ENCODE measurements at regions not wholly inside any gene's neighbourhood (a gene's known extent, or its start where the extent isn't known, plus 50 kb on each side); places are given as distances from the start of the nearest gene placed in this dataset.

DNA sequence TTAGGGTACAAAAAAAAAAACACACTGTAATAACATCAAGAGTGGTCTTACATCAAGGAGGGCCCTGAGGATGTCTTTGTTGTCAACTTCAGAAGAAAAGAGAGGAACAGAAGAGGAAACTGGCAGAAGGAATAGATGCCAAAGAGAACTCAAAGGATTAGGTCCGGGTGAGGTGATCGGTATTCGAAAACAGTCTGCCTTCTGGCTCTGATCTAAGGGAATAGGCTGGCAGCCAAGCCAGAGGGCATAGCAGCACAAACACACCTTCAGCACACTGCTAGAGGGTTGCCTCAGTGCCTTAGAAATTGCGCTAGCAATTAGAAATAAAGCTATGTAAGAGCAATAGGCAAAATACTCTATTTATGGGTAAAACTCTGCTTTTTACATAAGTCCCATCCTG lies 91.4 kb upstream of the TTC29 start:
- no peak overlapping the region for H3K4me3 ChIP-seq (ENCODE audit: low read depth, low read length)
- TF ChIP-seq, protein P1, sequence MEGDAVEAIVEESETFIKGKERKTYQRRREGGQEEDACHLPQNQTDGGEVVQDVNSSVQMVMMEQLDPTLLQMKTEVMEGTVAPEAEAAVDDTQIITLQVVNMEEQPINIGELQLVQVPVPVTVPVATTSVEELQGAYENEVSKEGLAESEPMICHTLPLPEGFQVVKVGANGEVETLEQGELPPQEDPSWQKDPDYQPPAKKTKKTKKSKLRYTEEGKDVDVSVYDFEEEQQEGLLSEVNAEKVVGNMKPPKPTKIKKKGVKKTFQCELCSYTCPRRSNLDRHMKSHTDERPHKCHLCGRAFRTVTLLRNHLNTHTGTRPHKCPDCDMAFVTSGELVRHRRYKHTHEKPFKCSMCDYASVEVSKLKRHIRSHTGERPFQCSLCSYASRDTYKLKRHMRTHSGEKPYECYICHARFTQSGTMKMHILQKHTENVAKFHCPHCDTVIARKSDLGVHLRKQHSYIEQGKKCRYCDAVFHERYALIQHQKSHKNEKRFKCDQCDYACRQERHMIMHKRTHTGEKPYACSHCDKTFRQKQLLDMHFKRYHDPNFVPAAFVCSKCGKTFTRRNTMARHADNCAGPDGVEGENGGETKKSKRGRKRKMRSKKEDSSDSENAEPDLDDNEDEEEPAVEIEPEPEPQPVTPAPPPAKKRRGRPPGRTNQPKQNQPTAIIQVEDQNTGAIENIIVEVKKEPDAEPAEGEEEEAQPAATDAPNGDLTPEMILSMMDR (IDR thresholded peaks at IDR 0.05; ENCODE audit: borderline replicate concordance, insufficient read depth, low read depth, low read length) = no peak

DNA sequence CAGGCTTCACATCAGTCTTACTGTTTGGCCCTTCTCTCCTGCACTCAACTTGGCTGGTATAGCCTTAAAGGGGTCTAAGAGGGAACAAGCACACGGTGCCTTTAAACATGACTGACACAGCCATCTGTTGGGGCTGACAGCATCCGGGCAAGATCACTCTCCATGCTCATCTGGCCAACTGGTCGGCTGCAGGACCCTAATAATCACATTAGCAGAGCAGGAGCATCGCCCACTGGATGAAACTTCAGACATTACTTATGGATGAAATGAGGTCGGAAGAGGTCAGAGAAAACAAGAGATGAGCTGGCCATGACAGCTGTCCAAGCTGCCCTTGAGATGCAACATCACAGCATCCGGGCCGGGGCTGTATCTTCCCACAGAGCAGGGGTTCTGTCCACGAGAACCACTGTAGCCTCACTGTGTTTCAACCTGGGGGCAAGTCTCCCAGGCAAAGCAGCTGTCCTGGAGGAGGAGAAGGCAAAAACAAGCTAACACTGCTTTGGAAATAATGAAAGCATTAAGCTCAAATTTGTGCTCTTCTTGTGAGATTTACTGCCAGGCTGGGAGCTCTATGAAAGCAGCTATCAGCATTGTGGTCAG lies 94.4 kb upstream of the TTC29 start:
- no peak overlapping the region for H3K4me3 ChIP-seq (ENCODE audit: low read depth, low read length)
- TF ChIP-seq, protein P1 (IDR thresholded peaks at IDR 0.05; ENCODE audit: borderline replicate concordance, insufficient read depth, low read depth, low read length) = no peak

- H3K4me3 ChIP-seq (ENCODE audit: low read depth, low read length) = no peak overlapping the region
- TF ChIP-seq, protein P1 (IDR thresholded peaks at IDR 0.05; ENCODE audit: borderline replicate concordance, insufficient read depth, low read depth, low read length) = no peak
Observed at GRCh38 chr4:147040874-147041273, 95.2 kb upstream of the TTC29 start.

GRCh38 chr4:147041376-147041775 lies 95.7 kb upstream of the TTC29 start:
- H3K4me3 ChIP-seq (ENCODE audit: low read depth, low read length) = no peak overlapping the region
- TF ChIP-seq, protein P1 (IDR thresholded peaks at IDR 0.05; ENCODE audit: borderline replicate concordance, insufficient read depth, low read depth, low read length) = no peak

- H3K4me3 ChIP-seq (ENCODE audit: low read depth, low read length) = no peak overlapping the region
- TF ChIP-seq, protein P1 (IDR thresholded peaks at IDR 0.05; ENCODE audit: borderline replicate concordance, insufficient read depth, low read depth, low read length) = no peak
Observed at GRCh38 chr4:147042046-147042445, 96.4 kb upstream of the TTC29 start.

DNA sequence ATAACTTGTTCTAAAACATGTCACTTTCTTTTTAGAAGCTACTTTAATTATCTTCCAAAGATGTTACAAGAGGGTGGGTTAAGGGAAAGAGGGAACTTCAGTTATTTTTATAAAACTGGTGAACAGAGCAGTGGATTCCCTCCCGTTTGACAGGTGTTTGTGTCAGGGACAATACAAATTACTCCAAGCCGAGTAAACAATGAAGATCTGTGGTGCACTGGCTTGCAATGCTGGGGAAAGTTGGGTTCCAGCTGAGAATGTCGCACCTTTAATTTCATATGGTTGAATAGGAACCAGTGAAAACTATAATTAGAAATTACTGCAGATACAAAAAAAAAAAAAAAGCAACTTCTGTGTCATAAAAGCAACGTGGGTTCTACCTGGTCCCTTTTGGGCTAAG lies 98.6 kb upstream of the TTC29 start:
- TF ChIP-seq, protein P1 (IDR thresholded peaks at IDR 0.05; ENCODE audit: borderline replicate concordance, insufficient read depth, low read depth, low read length) = no peak
- H3K4me3 ChIP-seq (ENCODE audit: low read depth, low read length) = no peak overlapping the region

- TF ChIP-seq, protein P1 (IDR thresholded peaks at IDR 0.05; ENCODE audit: borderline replicate concordance, insufficient read depth, low read depth, low read length) = no peak
Observed at GRCh38 chr4:147049946-147050345, 104.3 kb upstream of the TTC29 start.

More at GRCh38 chr4:147049946-147050345, 104.3 kb upstream of the TTC29 start:
- no peak overlapping the region for H3K4me3 ChIP-seq (ENCODE audit: low read depth, low read length)

Measured in GM12875 (cell line).